ENCODE measurements at regions not wholly inside any gene's neighbourhood (a gene's known extent, or its start where the extent isn't known, plus 50 kb on each side); places are given as distances from the start of the nearest gene placed in this dataset.

- H4K20me1 ChIP-seq (ENCODE audit: control insufficient read depth, insufficient read depth, low read length, poor library complexity, severe bottlenecking), result no peaks in the 10 kb centered on the region
- no peaks in the 10 kb centered on the region for H3K27me3 ChIP-seq (replicated peaks in 1 of 4; ENCODE audit: control extremely low read depth in 1 of 4, control insufficient read depth in 3 of 4, insufficient read depth in 4 of 4, low read length in 3 of 4)
- WGBS (ENCODE audit: insufficient coverage), result 100% methylated on average over 1 of the region's 1 CpG
- intact Hi-C loops (cut with micrococcal nuclease), result no loop called here
- no peak for DNase-seq
- Mint-ChIP-seq H3K27me3 (no peaks in the 10 kb centered on the region), H3K27ac (no peak overlapping the region), H3K4me3 (no peak overlapping the region), H3K9me3 (ENCODE audit: insufficient read depth) (no peaks in the 10 kb centered on the region), H3K4me1 (no peaks in the 10 kb centered on the region)
- H3K79me2 ChIP-seq (ENCODE audit: control insufficient read depth, insufficient read depth, low read length), result no peaks in the 10 kb centered on the region
- no peaks in the 10 kb centered on the region for H3K4me1 ChIP-seq (ENCODE audit: control insufficient read depth in 2 of 2, insufficient read depth in 2 of 2, low read length in 2 of 2)
- H2AFZ ChIP-seq (ENCODE audit: insufficient read depth, low read depth, low read length, poor library complexity, severe bottlenecking), result no peak overlapping the region
- CTCF ChIA-PET, result no interaction called here
- no peak for ATAC-seq (ENCODE audit: low read depth)
- peaks cover 0 to 3% (median 0%) of the 10 kb centered on the region in 3 donors for H3K9me3 ChIP-seq (ENCODE audit: control extremely low read depth in 1 of 3, control insufficient read depth in 2 of 3, insufficient read depth in 1 of 3, low read length in 2 of 3)
- no peak overlapping the region for H3K9ac ChIP-seq (ENCODE audit: low read length)
- TF ChIP-seq EZH2 (IDR thresholded peaks at IDR 0.05; ENCODE audit: borderline replicate concordance, insufficient read depth, low read depth, low read length, poor library complexity, severe bottlenecking), result no peak
- TF ChIP-seq CTCF (IDR thresholded peaks at IDR 0.05), result no peak
- no peak overlapping the region for H3K27ac ChIP-seq (ENCODE audit: low read length in 2 of 2)
- no peaks in the 10 kb centered on the region for H3K36me3 ChIP-seq (replicated peaks in 1 of 2; ENCODE audit: control extremely low read depth in 1 of 2, control insufficient read depth in 1 of 2, extremely low read depth in 1 of 2, insufficient read depth in 2 of 2, low read length in 1 of 2)
- POLR2A ChIA-PET, result no interaction called here
- no peak overlapping the region for H3K4me3 ChIP-seq (ENCODE audit: control extremely low read depth in 1 of 5, extremely low read depth in 1 of 5, insufficient read depth in 1 of 5, low read depth in 2 of 5, low read length in 4 of 5)
- no peak overlapping the region for H3K4me2 ChIP-seq (replicated peaks; ENCODE audit: low read depth, low read length, poor library complexity, severe bottlenecking)
These were observed 1060.8 kb downstream of the CNTNAP5 start for GRCh38 chr2:125085904-125086303.

GRCh38 chr2:125086313-125087184 lies 1061.5 kb downstream of the CNTNAP5 start:
- H3K27me3 ChIP-seq (replicated peaks in 1 of 4; ENCODE audit: control extremely low read depth in 1 of 4, control insufficient read depth in 3 of 4, insufficient read depth in 4 of 4, low read length in 3 of 4), result no peaks in the 10 kb centered on the region
- H4K20me1 ChIP-seq (ENCODE audit: control insufficient read depth, insufficient read depth, low read length, poor library complexity, severe bottlenecking), result no peaks in the 10 kb centered on the region
- intact Hi-C loops (cut with micrococcal nuclease), result no loop called here
- H3K27ac ChIP-seq (ENCODE audit: low read length in 2 of 2), result no peak overlapping the region
- TF ChIP-seq CTCF (IDR thresholded peaks at IDR 0.05) (no peak), EZH2 (IDR thresholded peaks at IDR 0.05; ENCODE audit: borderline replicate concordance, insufficient read depth, low read depth, low read length, poor library complexity, severe bottlenecking) (no peak)
- Mint-ChIP-seq H3K4me1 (no peaks in the 10 kb centered on the region), H3K27ac (no peak overlapping the region), H3K27me3 (no peaks in the 10 kb centered on the region), H3K9me3 (ENCODE audit: insufficient read depth) (no peaks in the 10 kb centered on the region), H3K4me3 (no peak overlapping the region)
- ChIA-PET POLR2A (no interaction called here), CTCF (no interaction called here)
- no peaks in the 10 kb centered on the region for H3K36me3 ChIP-seq (replicated peaks in 1 of 2; ENCODE audit: control extremely low read depth in 1 of 2, control insufficient read depth in 1 of 2, extremely low read depth in 1 of 2, insufficient read depth in 2 of 2, low read length in 1 of 2)
- DNase-seq (no peak), ATAC-seq (ENCODE audit: low read depth) (no peak)
- no peak overlapping the region for H3K4me2 ChIP-seq (replicated peaks; ENCODE audit: low read depth, low read length, poor library complexity, severe bottlenecking)
- no CpG with 5 or more reads among the region's 5 CpGs for WGBS (ENCODE audit: insufficient coverage)
- H3K9ac ChIP-seq (ENCODE audit: low read length), result no peak overlapping the region
- H3K9me3 ChIP-seq (ENCODE audit: control extremely low read depth in 1 of 3, control insufficient read depth in 2 of 3, insufficient read depth in 1 of 3, low read length in 2 of 3), result peaks cover 0 to 3% (median 0%) of the 10 kb centered on the region in 3 donors
- no peak overlapping the region for H3K4me3 ChIP-seq (ENCODE audit: control extremely low read depth in 1 of 5, extremely low read depth in 1 of 5, insufficient read depth in 1 of 5, low read depth in 2 of 5, low read length in 4 of 5)
- no peaks in the 10 kb centered on the region for H3K4me1 ChIP-seq (ENCODE audit: control insufficient read depth in 2 of 2, insufficient read depth in 2 of 2, low read length in 2 of 2)
- no peak overlapping the region for H2AFZ ChIP-seq (ENCODE audit: insufficient read depth, low read depth, low read length, poor library complexity, severe bottlenecking)
- no peaks in the 10 kb centered on the region for H3K79me2 ChIP-seq (ENCODE audit: control insufficient read depth, insufficient read depth, low read length)
